ENCODE measurements at regions not wholly inside any gene's neighbourhood (a gene's known extent, or its start where the extent isn't known, plus 50 kb on each side); places are given as distances from the start of the nearest gene placed in this dataset.
A peak's percentile ranks its signal among the peaks of the same experiment; 100 is the strongest.

GRCh38 chr9:81848472-81848871, 79.8 kb upstream of the SPATA31D4 start:
- no peak for DNase-seq

- DNase-seq, result no peak
Measured at GRCh38 chr9:81849631-81850259, 78.5 kb upstream of the SPATA31D4 start.

- no peak for DNase-seq
Measured at GRCh38 chr9:81850724-81851123, 77.5 kb upstream of the SPATA31D4 start.

GRCh38 chr9:81851340-81851739, 76.9 kb upstream of the SPATA31D4 start:
- peak; percentile 16 for DNase-seq

GRCh38 chr9:81852820-81853219, 75.4 kb upstream of the SPATA31D4 start:
- no peak for DNase-seq

- no peak for DNase-seq
Measured at GRCh38 chr9:81855538-81855937, 72.7 kb upstream of the SPATA31D4 start.

- no peak for DNase-seq
Measured at GRCh38 chr9:81858657-81859430, 69.4 kb upstream of the SPATA31D4 start.

GRCh38 chr9:81860581-81860980, 67.6 kb upstream of the SPATA31D4 start:
- no peak for DNase-seq

GRCh38 chr9:81861644-81862043, 66.6 kb upstream of the SPATA31D4 start:
- no peak for DNase-seq

- DNase-seq, result no peak
Measured at GRCh38 chr9:81868145-81868544, 60.1 kb upstream of the SPATA31D4 start.

GRCh38 chr9:81871695-81872094, 56.5 kb upstream of the SPATA31D4 start:
- no peak for DNase-seq

- no peak for DNase-seq
Measured at GRCh38 chr9:81874250-81874649, 54.0 kb upstream of the SPATA31D4 start.

- no peak for DNase-seq
Measured at GRCh38 chr9:81874931-81875330, 53.3 kb upstream of the SPATA31D4 start.

GRCh38 chr9:81877047-81877446, 51.2 kb upstream of the SPATA31D4 start:
- no peak for DNase-seq

Measured in NCI-H1105 (cell line).